ENCODE measurements at regions not wholly inside any gene's neighbourhood (a gene's known extent, or its start where the extent isn't known, plus 50 kb on each side); places are given as distances from the start of the nearest gene placed in this dataset.
"Not testable (repeated sequence)": the region's sequence is repeated elsewhere in the genome, so short reads cannot be mapped to it uniquely, and the experiment has no call there.

DNA sequence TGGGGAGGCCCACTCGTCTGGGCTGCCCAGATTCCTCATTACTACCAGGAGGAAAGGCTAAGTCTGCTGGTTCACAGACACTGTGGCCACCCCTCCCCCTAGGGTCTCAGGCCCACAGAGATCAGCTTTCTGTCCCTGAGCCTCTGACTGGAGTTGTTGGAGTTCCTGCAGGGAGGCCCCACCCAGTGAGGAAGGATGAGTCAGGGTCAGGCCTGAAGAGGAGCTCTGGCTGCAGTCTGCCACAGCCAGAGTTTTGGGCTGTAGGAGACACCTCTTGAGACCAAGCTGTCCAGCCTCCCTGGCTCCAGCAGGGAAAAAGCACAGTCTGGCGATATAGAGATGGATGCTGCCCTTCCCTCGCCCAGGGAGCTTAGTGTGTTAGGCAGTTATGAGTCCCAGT is 720.9 kb upstream of the SEMA6D start:
- Histone ChIP-seq H3K9me3 (ENCODE audit: control insufficient read depth, insufficient read depth, low read length) (peaks cover 3% of the 10 kb centered on the region; the same call in 1 of the 2 replicates), H3K27ac (ENCODE audit: low read depth, low read length) (no peak overlapping the region), H3K9ac (ENCODE audit: low read depth, low read length) (no peak overlapping the region), H3K27me3 (ENCODE audit: control insufficient read depth, insufficient read depth, low read length) (no peaks in the 10 kb centered on the region), H3K4me3 (ENCODE audit: low read depth, low read length) (no peak overlapping the region), H3K4me1 (ENCODE audit: control insufficient read depth, insufficient read depth, low read length) (no peaks in the 10 kb centered on the region; the same call in 1 of the 2 replicates), H3K36me3 (ENCODE audit: control insufficient read depth, insufficient read depth, low read length) (no peaks in the 10 kb centered on the region)

DNA sequence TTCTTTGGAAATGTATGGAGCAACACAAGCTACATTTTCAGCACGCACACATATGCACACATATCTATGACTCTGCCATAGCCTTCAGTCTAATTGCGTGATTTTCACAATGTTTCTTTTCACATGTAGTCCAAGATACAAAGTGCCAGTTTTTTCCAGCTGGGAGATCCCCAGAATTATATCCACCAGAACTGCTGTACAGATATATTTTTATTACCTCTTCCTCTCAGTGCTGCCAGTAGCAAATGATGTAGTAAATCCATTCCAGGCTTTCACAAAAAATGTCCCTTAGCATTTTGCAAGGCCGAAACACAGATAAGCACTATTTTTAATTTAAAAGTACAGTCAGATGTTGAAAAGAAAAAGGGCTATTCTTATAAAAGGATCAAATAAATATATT is 719.8 kb upstream of the SEMA6D start:
- Histone ChIP-seq H3K27me3 (ENCODE audit: control insufficient read depth, insufficient read depth, low read length) (no peaks in the 10 kb centered on the region), H3K9ac (ENCODE audit: low read depth, low read length) (no peak overlapping the region), H3K4me1 (ENCODE audit: control insufficient read depth, insufficient read depth, low read length) (no peaks in the 10 kb centered on the region; the same call in 1 of the 2 replicates)

DNA sequence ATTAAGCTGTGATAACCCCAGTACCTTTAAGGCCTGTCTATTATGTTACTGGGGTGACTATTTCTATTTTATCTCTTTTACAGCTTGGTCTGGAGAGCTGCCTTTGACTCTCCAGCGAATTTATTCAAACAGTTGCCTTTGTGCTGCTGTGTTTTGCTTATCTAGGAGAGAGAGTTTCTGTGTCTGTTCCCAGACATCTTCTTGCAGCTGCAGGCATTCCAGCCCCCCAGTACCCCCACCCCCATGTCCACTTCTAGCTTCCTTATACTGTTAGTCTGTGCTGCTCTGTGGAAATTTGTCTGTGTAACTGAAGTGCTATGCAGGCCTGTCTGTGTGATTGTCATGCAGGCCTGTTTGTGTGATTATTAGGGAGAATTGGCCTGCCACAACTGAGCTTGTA is 713.7 kb upstream of the SEMA6D start:
- Histone ChIP-seq H3K4me3 (ENCODE audit: low read depth, low read length) (no peak overlapping the region), H3K9ac (ENCODE audit: low read depth, low read length) (no peak overlapping the region), H3K9me3 (ENCODE audit: control insufficient read depth, insufficient read depth, low read length) (peaks cover 5% of the 10 kb centered on the region; the same call in 1 of the 2 replicates), H3K36me3 (ENCODE audit: control insufficient read depth, insufficient read depth, low read length) (no peaks in the 10 kb centered on the region), H3K27me3 (ENCODE audit: control insufficient read depth, insufficient read depth, low read length) (no peaks in the 10 kb centered on the region), H3K4me1 (ENCODE audit: control insufficient read depth, insufficient read depth, low read length) (no peaks in the 10 kb centered on the region), H3K27ac (ENCODE audit: low read depth, low read length) (no peak overlapping the region)

More for the DNA sequence above, 719.8 kb upstream of the SEMA6D start:
- H3K9me3 ChIP-seq (ENCODE audit: control insufficient read depth, insufficient read depth, low read length), result peaks cover 3% of the 10 kb centered on the region; the same call in 1 of the 2 replicates
- no peak overlapping the region for H3K27ac ChIP-seq (ENCODE audit: low read depth, low read length)
- no peaks in the 10 kb centered on the region for H3K36me3 ChIP-seq (ENCODE audit: control insufficient read depth, insufficient read depth, low read length)
- no peak overlapping the region for H3K4me3 ChIP-seq (ENCODE audit: low read depth, low read length)

DNA sequence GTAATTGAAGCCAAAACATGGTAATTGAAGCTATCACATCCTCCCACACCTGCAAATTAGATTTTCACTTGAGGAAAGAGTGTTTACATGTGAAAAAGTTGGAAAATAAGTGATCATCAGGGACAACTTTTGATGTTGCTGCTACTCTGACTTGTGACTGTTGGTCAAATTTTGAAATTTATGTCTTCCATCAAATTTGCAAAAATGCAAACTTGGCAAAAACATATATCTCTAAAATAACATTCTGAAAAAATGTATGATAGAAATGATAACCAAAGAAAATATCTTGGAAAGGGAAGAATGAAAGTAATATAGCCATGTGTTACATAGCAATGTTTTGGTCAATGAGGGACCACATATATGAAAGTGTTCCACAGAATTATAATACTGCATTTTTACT is 703.9 kb upstream of the SEMA6D start:
- no peak overlapping the region for H3K4me3 ChIP-seq (ENCODE audit: low read depth, low read length)
- no peaks in the 10 kb centered on the region for H3K36me3 ChIP-seq (ENCODE audit: control insufficient read depth, insufficient read depth, low read length)
- no peak overlapping the region for H3K27ac ChIP-seq (ENCODE audit: low read depth, low read length)
- no peaks in the 10 kb centered on the region for H3K27me3 ChIP-seq (ENCODE audit: control insufficient read depth, insufficient read depth, low read length)
- no peaks in the 10 kb centered on the region for H3K9me3 ChIP-seq (ENCODE audit: control insufficient read depth, insufficient read depth, low read length)
- H3K9ac ChIP-seq (ENCODE audit: low read depth, low read length), result no peak overlapping the region
- no peaks in the 10 kb centered on the region for H3K4me1 ChIP-seq (ENCODE audit: control insufficient read depth, insufficient read depth, low read length)

DNA sequence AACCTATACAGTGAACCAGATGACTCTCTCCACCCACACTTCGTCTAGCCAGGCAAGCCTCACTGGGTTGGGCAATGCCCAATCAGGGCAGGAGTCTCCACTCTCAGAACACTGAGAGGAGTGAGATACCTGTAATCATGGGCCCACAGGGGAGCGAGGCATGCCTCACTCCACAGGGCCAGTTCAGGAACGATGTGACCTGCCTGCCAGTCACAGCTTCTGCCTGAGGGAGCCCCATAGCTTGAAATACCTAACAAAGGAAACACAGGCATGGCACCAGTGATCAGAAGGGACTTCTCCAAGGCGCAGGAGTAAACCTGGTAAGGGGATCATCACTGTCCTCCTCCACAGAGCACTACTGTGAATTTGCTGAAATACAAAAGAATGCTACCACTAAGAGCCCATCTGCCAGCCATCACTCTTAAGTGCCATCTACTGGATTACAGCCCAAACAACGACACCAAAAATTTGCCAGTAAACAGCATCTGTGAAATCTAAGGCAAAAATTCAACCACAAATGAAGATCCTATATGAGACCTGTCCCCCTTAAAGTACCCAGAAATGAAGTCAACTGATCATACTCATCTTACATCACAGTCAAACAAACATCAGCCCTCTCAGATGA is 689.9 kb upstream of the SEMA6D start:
- H3K4me1 ChIP-seq (ENCODE audit: control insufficient read depth, insufficient read depth, low read length), result no peaks in the 10 kb centered on the region
- no peaks in the 10 kb centered on the region for H3K9me3 ChIP-seq (ENCODE audit: control insufficient read depth, insufficient read depth, low read length)
- H3K36me3 ChIP-seq (ENCODE audit: control insufficient read depth, insufficient read depth, low read length), result no peaks in the 10 kb centered on the region
- H3K27me3 ChIP-seq (ENCODE audit: control insufficient read depth, insufficient read depth, low read length), result no peaks in the 10 kb centered on the region
- H3K9ac ChIP-seq (ENCODE audit: low read depth, low read length), result no peak overlapping the region
- H3K4me3 ChIP-seq (ENCODE audit: low read depth, low read length), result no peak overlapping the region
- H3K27ac ChIP-seq (ENCODE audit: low read depth, low read length), result no peak overlapping the region

DNA sequence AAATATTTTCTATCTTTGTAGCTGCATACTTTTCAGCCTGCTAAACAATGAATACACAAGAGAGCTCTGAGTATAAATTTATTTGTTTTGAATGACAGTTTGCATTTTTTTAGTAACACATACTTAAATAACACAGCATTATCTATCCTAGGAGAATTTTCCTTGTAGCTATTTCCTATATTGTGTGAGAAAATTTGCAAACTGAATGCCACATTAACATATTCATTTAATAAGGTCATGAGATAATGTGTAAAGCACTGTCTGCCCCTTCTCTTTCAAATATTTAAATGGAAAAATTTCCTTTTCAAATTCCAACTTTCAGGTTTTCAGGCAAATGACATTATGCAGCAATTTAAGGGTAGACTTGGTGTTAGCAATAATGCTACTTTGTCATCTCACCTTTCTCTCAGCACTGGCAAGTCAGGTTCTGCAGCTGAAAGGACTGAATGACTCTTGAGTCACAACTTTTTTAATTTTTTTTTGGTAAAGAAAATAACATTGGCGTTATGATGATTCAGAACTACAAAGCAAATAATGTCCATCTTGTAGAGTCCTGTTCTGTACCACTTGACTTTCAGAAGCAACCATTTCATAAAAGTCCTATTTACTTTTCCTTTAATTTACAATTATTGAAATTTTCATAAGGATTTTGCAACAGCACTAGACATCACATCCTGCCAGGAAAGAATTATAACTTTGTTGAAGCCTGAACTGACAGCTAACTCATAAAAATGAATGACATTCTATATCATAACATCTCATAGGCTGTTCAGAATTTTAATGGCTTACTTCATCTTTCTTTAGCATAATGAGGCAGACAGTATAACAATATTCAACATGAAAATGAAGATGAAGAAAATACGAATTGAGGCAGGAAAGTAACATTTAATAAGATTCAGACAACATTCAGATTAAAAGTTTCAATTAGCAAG is 681.6 kb upstream of the SEMA6D start:
- no peaks in the 10 kb centered on the region for H3K36me3 ChIP-seq (ENCODE audit: control insufficient read depth, insufficient read depth, low read length)
- no peaks in the 10 kb centered on the region for H3K9me3 ChIP-seq (ENCODE audit: control insufficient read depth, insufficient read depth, low read length)
- no peak overlapping the region for H3K27ac ChIP-seq (ENCODE audit: low read depth, low read length)
- H3K9ac ChIP-seq (ENCODE audit: low read depth, low read length), result no peak overlapping the region
- H3K4me1 ChIP-seq (ENCODE audit: control insufficient read depth, insufficient read depth, low read length), result no peaks in the 10 kb centered on the region
- H3K27me3 ChIP-seq (ENCODE audit: control insufficient read depth, insufficient read depth, low read length), result no peaks in the 10 kb centered on the region
- no peak overlapping the region for H3K4me3 ChIP-seq (ENCODE audit: low read depth, low read length)

DNA sequence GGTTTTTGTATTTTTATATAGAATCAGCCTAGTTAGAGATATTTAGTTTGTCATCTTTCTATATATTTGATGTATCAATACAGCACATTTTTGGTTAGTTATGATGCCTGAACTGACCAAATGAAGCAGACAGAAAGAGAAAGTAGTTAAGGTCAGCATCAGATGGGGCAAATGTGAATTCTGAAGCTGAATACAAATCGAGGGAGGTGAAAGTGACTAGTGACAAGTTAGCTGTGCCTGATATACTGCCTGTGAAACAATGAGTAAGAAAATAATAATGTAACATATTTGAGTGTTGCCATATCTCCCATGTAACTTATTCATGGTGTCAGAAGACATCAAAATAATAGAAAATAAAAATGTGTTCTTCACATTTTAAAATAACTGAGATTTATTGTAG is 680.3 kb upstream of the SEMA6D start:
- Histone ChIP-seq H3K9ac (ENCODE audit: low read depth, low read length) (no peak overlapping the region), H3K27me3 (ENCODE audit: control insufficient read depth, insufficient read depth, low read length) (no peaks in the 10 kb centered on the region), H3K4me3 (ENCODE audit: low read depth, low read length) (no peak overlapping the region), H3K36me3 (ENCODE audit: control insufficient read depth, insufficient read depth, low read length) (no peaks in the 10 kb centered on the region), H3K4me1 (ENCODE audit: control insufficient read depth, insufficient read depth, low read length) (no peaks in the 10 kb centered on the region), H3K27ac (ENCODE audit: low read depth, low read length) (no peak overlapping the region), H3K9me3 (ENCODE audit: control insufficient read depth, insufficient read depth, low read length) (no peaks in the 10 kb centered on the region)

DNA sequence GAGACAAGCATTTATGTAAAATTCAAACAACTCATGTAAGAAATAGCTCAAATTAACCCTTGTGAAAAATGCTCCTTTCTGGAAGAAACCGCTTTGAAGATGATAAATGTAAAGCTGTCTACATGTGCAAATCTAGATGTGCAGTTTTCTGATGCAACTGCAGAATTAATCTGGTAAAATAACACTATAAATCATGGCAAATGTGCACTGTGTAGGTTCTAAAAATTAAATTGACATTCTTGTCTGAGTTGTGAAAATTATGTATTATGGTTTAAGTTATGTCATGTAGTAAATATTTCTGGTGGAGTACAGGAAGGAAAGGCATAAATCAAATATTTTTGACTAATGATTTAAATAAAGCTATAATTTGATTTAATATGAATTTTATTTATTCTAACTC is 678.1 kb upstream of the SEMA6D start:
- no peaks in the 10 kb centered on the region for H3K9me3 ChIP-seq (ENCODE audit: control insufficient read depth, insufficient read depth, low read length)
- no peak overlapping the region for H3K4me3 ChIP-seq (ENCODE audit: low read depth, low read length)
- no peak overlapping the region for H3K9ac ChIP-seq (ENCODE audit: low read depth, low read length)
- H3K4me1 ChIP-seq (ENCODE audit: control insufficient read depth, insufficient read depth, low read length), result no peaks in the 10 kb centered on the region
- H3K27me3 ChIP-seq (ENCODE audit: control insufficient read depth, insufficient read depth, low read length), result no peaks in the 10 kb centered on the region
- no peaks in the 10 kb centered on the region for H3K36me3 ChIP-seq (ENCODE audit: control insufficient read depth, insufficient read depth, low read length)
- no peak overlapping the region for H3K27ac ChIP-seq (ENCODE audit: low read depth, low read length)

DNA sequence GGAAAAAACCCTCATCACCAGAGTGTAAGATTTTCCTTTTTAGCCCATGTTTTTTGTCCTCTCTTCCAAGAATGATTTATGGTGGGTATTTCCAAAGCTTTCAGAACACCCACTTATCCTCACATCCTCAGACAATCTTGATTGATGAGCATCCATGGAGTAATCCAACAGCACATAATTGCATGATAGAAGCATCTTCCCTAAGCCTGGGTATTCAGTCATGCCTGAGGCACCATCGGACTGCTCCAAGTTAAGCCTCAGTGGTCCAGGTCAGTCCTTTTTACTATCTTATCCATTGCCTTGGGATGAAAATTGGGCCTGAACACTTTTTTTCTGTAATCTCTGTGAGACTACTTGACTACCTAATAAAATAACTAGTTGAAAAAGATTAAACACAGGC is 676.0 kb upstream of the SEMA6D start:
- Histone ChIP-seq H3K4me3 (ENCODE audit: low read depth, low read length) (no peak overlapping the region), H3K9ac (ENCODE audit: low read depth, low read length) (no peak overlapping the region), H3K27me3 (ENCODE audit: control insufficient read depth, insufficient read depth, low read length) (no peaks in the 10 kb centered on the region), H3K9me3 (ENCODE audit: control insufficient read depth, insufficient read depth, low read length) (peaks cover 1% of the 10 kb centered on the region), H3K4me1 (ENCODE audit: control insufficient read depth, insufficient read depth, low read length) (no peaks in the 10 kb centered on the region), H3K36me3 (ENCODE audit: control insufficient read depth, insufficient read depth, low read length) (no peaks in the 10 kb centered on the region), H3K27ac (ENCODE audit: low read depth, low read length) (no peak overlapping the region)

DNA sequence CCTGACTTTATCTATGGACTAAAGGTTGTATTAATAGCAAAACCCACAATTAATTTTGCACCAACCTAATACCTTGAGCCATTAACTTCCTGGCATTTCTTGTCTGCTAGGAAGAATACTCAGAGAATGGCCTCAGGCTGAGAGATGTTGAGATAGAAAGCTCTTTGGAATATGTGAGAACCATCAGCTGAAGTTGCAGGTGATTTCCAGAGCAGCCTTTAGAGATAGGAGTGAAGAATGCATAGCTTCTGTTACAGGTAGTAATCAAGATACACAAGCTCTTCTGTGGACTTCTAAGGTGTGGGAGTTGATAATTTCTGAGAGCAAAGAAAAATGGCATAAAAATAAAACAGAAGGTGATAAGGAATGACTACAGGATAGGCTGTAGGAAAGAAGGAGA is 669.3 kb upstream of the SEMA6D start:
- H3K36me3 ChIP-seq (ENCODE audit: control insufficient read depth, insufficient read depth, low read length); H3K4me1 ChIP-seq (ENCODE audit: control insufficient read depth, insufficient read depth, low read length); H3K9ac ChIP-seq (ENCODE audit: low read depth, low read length); H3K9me3 ChIP-seq (ENCODE audit: control insufficient read depth, insufficient read depth, low read length); H3K27ac ChIP-seq (ENCODE audit: low read depth, low read length); H3K27me3 ChIP-seq (ENCODE audit: control insufficient read depth, insufficient read depth, low read length); H3K4me3 ChIP-seq (ENCODE audit: low read depth, low read length): not testable (repeated sequence)

DNA sequence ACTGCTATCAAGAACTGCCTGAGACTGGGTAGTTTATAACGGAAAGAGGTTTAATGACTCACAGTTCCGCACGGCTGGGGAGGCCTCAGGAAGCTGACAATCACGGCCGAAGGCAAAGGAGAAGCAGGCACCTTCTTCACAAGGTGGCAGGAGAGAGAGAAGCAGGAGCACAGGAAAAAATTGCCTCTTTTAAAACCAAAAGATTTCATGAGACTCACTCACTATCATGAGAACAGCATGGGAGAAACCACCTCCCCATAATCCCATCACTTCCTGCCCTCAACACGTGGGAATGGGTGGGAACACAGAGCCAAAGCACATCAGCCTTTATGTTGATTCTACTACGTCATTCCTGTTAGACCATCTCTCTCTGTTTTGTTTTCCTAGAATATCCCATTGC is 650.9 kb upstream of the SEMA6D start:
- Histone ChIP-seq H3K4me1 (ENCODE audit: control insufficient read depth, insufficient read depth, low read length) (no peaks in the 10 kb centered on the region), H3K27ac (ENCODE audit: low read depth, low read length) (no peak overlapping the region), H3K27me3 (ENCODE audit: control insufficient read depth, insufficient read depth, low read length) (no peaks in the 10 kb centered on the region), H3K36me3 (ENCODE audit: control insufficient read depth, insufficient read depth, low read length) (no peaks in the 10 kb centered on the region), H3K4me3 (ENCODE audit: low read depth, low read length) (no peak overlapping the region), H3K9ac (ENCODE audit: low read depth, low read length) (no peak overlapping the region), H3K9me3 (ENCODE audit: control insufficient read depth, insufficient read depth, low read length) (no peaks in the 10 kb centered on the region)
